HepG2 (cell line): ENCODE measurements at regions not wholly inside any gene's neighbourhood (a gene's known extent, or its start where the extent isn't known, plus 50 kb on each side); places are given as distances from the start of the nearest gene placed in this dataset.
"Not testable (repeated sequence)": the region's sequence is repeated elsewhere in the genome, so short reads cannot be mapped to it uniquely, and the experiment has no call there.

Experiments used
- ATAC-seq: fragments of 200-7000 bp; cut with Tn5 transposase; 3 replicates; pipeline ENCODE4 v1.9.1; 2020; ENCODE audit warnings: mild to moderate bottlenecking, moderate library complexity
- BruUV-seq: library from RNA; stranded (reverse); fragments of 400-500 nt; replicated peaks from 2 replicates; lab custom pipeline; 2021; lab: Mats Ljungman, UMichigan
- CTCF ChIA-PET: fragments of 300-600 bp; formaldehyde crosslinking; extraction: SDS; loops from one replicate; lab custom pipeline; 2021; ENCODE audit warnings: low total read pairs, inconsistent platforms, low intra/inter-chr PET ratio; lab: Yijun Ruan, JAX
- POLR2A ChIA-PET: fragments of 350-600 bp; sonication (Branson Sonifier 250); formaldehyde crosslinking; loops from one replicate; lab custom pipeline; 2020; ENCODE audit warnings: antibody characterized with exemption, inconsistent platforms; lab: Yijun Ruan, JAX
- DNase-seq: peaks from one replicate; pipeline ENCODE4 v3.0.0-alpha.2; 2015; ENCODE audit warnings: low spot score
- FAIRE-seq: peaks from 3 replicates; lab custom pipeline; 2011; peaks lifted over from hg19 to GRCh38; lab: Jason Lieb, UNC
- H2AFZ ChIP-seq: one replicate; pipeline ENCODE4 v1.6.1; 2011; ENCODE audit warnings: low read length, inconsistent platforms
- H3K27ac ChIP-seq: fragments of 300-600 bp; 3 replicates; pipeline ENCODE4 v1.8.0; 2011; ENCODE audit warnings: mixed run types, mild to moderate bottlenecking, mixed read lengths, low read length, inconsistent platforms; ENCODE audit not compliant: insufficient read depth; ENCODE audit errors: extremely low read length
- H3K27me3 ChIP-seq, 2 experiments: fragments of 200-600 bp in 1 of 2; 2 replicates in 1 of 2; 3 replicates in 1 of 2; pipeline versions ENCODE4 v1.6.0 to v1.8.0; 2011; ENCODE audit warnings: low read length in 2 of 2, mild to moderate bottlenecking in 2 of 2, moderate library complexity in 2 of 2, inconsistent platforms in 1 of 2; ENCODE audit not compliant: insufficient read depth in 2 of 2, control insufficient read depth in 1 of 2
- H3K36me3 ChIP-seq, 2 experiments: fragments of 200-600 bp in 1 of 2; replicated peaks in 1 of 2; 2 replicates in 1 of 2; 3 replicates in 1 of 2; pipeline versions ENCODE4 v1.5.1 to v1.8.0; 2011; ENCODE audit warnings: low read length in 2 of 2, inconsistent platforms in 1 of 2; ENCODE audit not compliant: insufficient read depth in 2 of 2, control insufficient read depth in 1 of 2
- H3K4me1 ChIP-seq: 2 replicates; pipeline ENCODE4 v1.5.1; 2012; ENCODE audit warnings: low read length, inconsistent platforms; ENCODE audit not compliant: insufficient read depth
- H3K4me2 ChIP-seq: 2 replicates; pipeline ENCODE4 v1.6.0; 2011; ENCODE audit warnings: low read depth, low read length, inconsistent platforms
- H3K4me3 ChIP-seq, 3 experiments: fragments of 200-600 bp in 1 of 3; sonication (generic), shearing (Covaris generic) in 1 of 3; replicated peaks in 1 of 3; 2 replicates each; pipeline ENCODE4 v1.5.1; 2011 to 2016; ENCODE audit warnings: low read length in 3 of 3, inconsistent platforms in 2 of 3, low read depth in 2 of 3, mild to moderate bottlenecking in 2 of 3, control low read depth in 1 of 3, mixed read lengths in 1 of 3; ENCODE audit not compliant: insufficient read depth in 1 of 3
- H3K79me2 ChIP-seq: one replicate; pipeline ENCODE4 v1.6.1; 2011; ENCODE audit warnings: low read length, inconsistent platforms; ENCODE audit not compliant: insufficient read depth
- H3K9ac ChIP-seq: 2 replicates; pipeline ENCODE4 v1.6.0; 2011; ENCODE audit warnings: mild to moderate bottlenecking, low read depth, low read length, inconsistent platforms; ENCODE audit not compliant: insufficient read depth
- H3K9me3 ChIP-seq: 2 replicates; pipeline ENCODE4 v1.5.1; 2012; ENCODE audit warnings: mild to moderate bottlenecking, low read length
- H4K20me1 ChIP-seq: 2 replicates; pipeline ENCODE4 v1.6.0; 2011; ENCODE audit warnings: inconsistent platforms, mild to moderate bottlenecking, low read length, moderate library complexity; ENCODE audit not compliant: insufficient read depth
- CC2D1A ChIP-seq: sonication (generic); formaldehyde crosslinking; IDR thresholded peaks from 2 replicates; pipeline ENCODE4 v1.8.1; 2023; ENCODE audit warnings: mild to moderate bottlenecking, missing genetic modification reagents
- CEBPG ChIP-seq: IDR thresholded peaks from 2 replicates; pipeline ENCODE4 v1.6.1; 2016
- FOXP1 ChIP-seq, 2 experiments: fragments of 450-650 bp in 1 of 2; IDR thresholded peaks; 2 replicates each; pipeline ENCODE4 v1.6.1; 2017 to 2018; ENCODE audit warnings: antibody characterized with exemption in 1 of 2
- HNRNPK ChIP-seq: fragments of 200-400 bp; formaldehyde crosslinking; IDR thresholded peaks from 2 replicates; pipeline ENCODE4 v1.6.1; 2018; ENCODE audit warnings: low read length, low read depth, moderate library complexity, mild to moderate bottlenecking; ENCODE audit not compliant: poor library complexity, severe bottlenecking
- ZNF207 ChIP-seq: fragments of 450-650 bp; IDR thresholded peaks from 2 replicates; pipeline ENCODE4 v1.6.1; 2016; ENCODE audit warnings: antibody characterized with exemption, borderline replicate concordance
- ZNF460 ChIP-seq: sonication (generic); formaldehyde crosslinking; IDR thresholded peaks from 2 replicates; pipeline ENCODE4 v1.5.1; 2020; ENCODE audit warnings: missing genetic modification reagents, mild to moderate bottlenecking, borderline replicate concordance
- WGBS: methylation state at CpG from one replicate; pipeline ENCODE4 v1.1.6; 2017; ENCODE audit warnings: low lambda C conversion rate; 5-methylcytosine and 5-hydroxymethylcytosine counted together
- in situ Hi-C: cut with HindIII; loops from 2 replicates; pipeline ENCODE4 v1.10.0; 2017; ENCODE audit warnings: low pct_unique_long_range_greater_than_20kb; ENCODE audit not compliant: extremely low pct_ligation_motif_present
- intact Hi-C: fragments of 100-400 bp; cut with micrococcal nuclease; formaldehyde crosslinking; loops from one replicate; pipeline ENCODE4 v1.10.0; 2022; ENCODE audit not compliant: unreplicated experiment
- TF ChIP-seq, protein P1 (sequence below): sonication (generic); formaldehyde crosslinking; IDR thresholded peaks from 2 replicates; pipeline ENCODE4 v1.9.0; 2022; ENCODE audit warnings: missing genetic modification reagents, mild to moderate bottlenecking, borderline replicate concordance

DNA sequence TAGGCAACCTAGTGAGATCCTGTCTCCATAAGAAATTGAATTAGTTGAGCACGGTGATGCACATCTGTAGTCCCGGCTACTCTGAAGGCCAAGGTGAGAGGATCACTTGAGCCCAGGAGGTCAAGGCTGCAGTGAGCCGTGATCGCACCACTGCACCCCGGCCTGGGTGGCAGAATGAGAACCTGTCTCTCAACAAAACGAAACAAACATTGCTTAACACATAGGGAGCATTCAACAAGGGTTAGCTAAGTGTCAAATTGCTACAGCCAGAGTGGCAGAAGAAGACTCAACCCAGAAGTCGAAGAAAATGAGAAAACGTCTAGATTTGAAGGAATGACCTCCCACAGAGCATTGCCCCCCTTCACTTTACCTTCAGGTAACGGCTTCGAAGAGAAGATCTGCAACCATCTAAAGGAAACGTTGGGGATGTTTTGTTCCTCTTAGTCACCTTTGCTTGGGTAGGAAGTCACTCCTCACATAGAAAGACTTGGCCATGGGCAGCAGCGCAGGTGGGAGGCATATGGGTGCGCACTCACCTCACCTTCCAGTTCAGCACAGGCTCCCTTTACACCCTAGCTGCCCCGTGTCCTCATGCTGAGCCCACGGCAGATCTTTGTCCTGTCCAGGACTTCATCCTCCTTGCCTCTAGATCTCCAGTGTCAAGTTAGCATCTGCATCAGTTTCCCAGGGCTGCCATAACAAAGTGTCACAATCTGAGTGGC lies 63.7 kb upstream of the SHLD1 start (continued):
- TF ChIP-seq, protein P1, sequence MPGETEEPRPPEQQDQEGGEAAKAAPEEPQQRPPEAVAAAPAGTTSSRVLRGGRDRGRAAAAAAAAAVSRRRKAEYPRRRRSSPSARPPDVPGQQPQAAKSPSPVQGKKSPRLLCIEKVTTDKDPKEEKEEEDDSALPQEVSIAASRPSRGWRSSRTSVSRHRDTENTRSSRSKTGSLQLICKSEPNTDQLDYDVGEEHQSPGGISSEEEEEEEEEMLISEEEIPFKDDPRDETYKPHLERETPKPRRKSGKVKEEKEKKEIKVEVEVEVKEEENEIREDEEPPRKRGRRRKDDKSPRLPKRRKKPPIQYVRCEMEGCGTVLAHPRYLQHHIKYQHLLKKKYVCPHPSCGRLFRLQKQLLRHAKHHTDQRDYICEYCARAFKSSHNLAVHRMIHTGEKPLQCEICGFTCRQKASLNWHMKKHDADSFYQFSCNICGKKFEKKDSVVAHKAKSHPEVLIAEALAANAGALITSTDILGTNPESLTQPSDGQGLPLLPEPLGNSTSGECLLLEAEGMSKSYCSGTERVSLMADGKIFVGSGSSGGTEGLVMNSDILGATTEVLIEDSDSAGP (CRISPR knock-in tag), result peak; percentile 59; the same call in 1 of the 2 replicates
- TF ChIP-seq CEBPG (CRISPR knock-in tag) (peak; percentile 54; the same call in 1 of the 2 replicates), CC2D1A (CRISPR knock-in tag) (no peak), ZNF460 (CRISPR knock-in tag) (no peak), ZNF207 (no peak), FOXP1 (IDR thresholded peaks at IDR 0.05) (no peak), FOXP1 (CRISPR knock-in tag; IDR thresholded peaks at IDR 0.05) (no peak)

DNA sequence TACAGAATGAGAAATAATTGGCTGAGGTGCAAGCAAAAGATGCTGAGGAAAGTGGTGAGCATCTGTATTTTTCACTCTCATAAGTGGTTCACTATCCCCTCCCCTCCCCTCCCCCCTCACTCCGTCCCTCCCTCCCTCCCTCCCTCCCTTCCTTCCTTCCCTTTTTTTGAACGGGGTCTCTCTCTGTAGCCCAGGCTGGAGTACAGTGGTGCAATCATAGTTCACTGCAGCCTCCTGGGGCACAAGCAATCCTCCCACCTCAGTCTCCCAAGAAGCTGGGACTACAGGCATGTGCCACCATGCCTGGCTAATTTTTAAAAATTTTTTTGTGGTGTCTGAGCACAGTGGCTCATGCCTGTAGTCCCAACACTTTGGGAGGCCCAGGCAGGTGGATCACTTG lies 67.6 kb upstream of the SHLD1 start:
- intact Hi-C loops, H3K9me3 ChIP-seq, FAIRE-seq, H3K4me3 ChIP-seq, in situ Hi-C loops, H3K4me2 ChIP-seq, POLR2A ChIA-PET, BruUV-seq, H3K27ac ChIP-seq, DNase-seq, H3K9ac ChIP-seq, H3K36me3 ChIP-seq, H3K79me2 ChIP-seq, CTCF ChIA-PET, ATAC-seq, H4K20me1 ChIP-seq, H2AFZ ChIP-seq: not testable (repeated sequence)
- 5% methylated on average over 2 of the region's 2 CpGs for WGBS
- Histone ChIP-seq H3K4me1 (peaks cover 18% of the 10 kb centered on the region), H3K27me3 (peaks cover 0 to 11% of the 10 kb centered on the region in 2 experiments; a peak in 1 of 5 replicates)
- TF ChIP-seq HNRNPK, result peak; percentile 75
